ENCODE measurements at regions not wholly inside any gene's neighbourhood (a gene's known extent, or its start where the extent isn't known, plus 50 kb on each side); places are given as distances from the start of the nearest gene placed in this dataset.

DNA sequence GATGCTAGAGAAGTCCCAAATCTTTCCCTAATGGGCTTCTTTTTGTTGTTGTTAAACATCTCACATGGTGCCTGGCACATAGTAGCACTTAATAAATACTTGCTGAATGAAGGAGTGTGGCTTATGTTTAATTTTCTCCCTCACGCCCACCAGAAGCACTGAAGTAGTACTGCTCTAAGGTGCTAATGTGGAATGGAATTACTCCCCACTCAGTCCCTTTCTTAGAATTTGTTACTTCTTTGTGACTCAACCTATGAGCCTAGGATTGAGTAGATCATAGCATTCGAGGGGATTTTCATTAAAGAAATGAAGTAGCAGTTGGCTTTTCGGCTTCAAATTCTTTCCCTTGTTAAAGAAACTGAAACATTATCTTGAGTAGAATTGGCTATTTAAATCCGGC lies 192.8 kb downstream of the CLIC5 start:
- Histone ChIP-seq H3K27ac (ENCODE audit: low read depth in 2 of 2, low read length in 2 of 2) (no peak overlapping the region), H3K4me3 (ENCODE audit: low read length in 3 of 3) (no peak overlapping the region), H3K9me3 (ENCODE audit: control insufficient read depth in 2 of 3, insufficient read depth in 1 of 3, low read length in 3 of 3) (peaks cover 0 to under 1% (median 0%) of the 10 kb centered on the region in 3 donors), H3K9ac (ENCODE audit: low read length in 3 of 3) (no peak overlapping the region), H3K4me1 (ENCODE audit: control insufficient read depth in 2 of 3, insufficient read depth in 2 of 3, low read depth in 1 of 3, low read length in 3 of 3) (no peaks in the 10 kb centered on the region), H3K27me3 (ENCODE audit: control insufficient read depth, insufficient read depth, low read length) (no peaks in the 10 kb centered on the region), H3K36me3 (ENCODE audit: control insufficient read depth in 2 of 3, insufficient read depth in 3 of 3, low read length in 3 of 3) (no peaks in the 10 kb centered on the region)
- TF ChIP-seq, protein P1, sequence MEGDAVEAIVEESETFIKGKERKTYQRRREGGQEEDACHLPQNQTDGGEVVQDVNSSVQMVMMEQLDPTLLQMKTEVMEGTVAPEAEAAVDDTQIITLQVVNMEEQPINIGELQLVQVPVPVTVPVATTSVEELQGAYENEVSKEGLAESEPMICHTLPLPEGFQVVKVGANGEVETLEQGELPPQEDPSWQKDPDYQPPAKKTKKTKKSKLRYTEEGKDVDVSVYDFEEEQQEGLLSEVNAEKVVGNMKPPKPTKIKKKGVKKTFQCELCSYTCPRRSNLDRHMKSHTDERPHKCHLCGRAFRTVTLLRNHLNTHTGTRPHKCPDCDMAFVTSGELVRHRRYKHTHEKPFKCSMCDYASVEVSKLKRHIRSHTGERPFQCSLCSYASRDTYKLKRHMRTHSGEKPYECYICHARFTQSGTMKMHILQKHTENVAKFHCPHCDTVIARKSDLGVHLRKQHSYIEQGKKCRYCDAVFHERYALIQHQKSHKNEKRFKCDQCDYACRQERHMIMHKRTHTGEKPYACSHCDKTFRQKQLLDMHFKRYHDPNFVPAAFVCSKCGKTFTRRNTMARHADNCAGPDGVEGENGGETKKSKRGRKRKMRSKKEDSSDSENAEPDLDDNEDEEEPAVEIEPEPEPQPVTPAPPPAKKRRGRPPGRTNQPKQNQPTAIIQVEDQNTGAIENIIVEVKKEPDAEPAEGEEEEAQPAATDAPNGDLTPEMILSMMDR (IDR thresholded peaks at IDR 0.05; ENCODE audit: borderline replicate concordance, extremely low read depth, insufficient read depth) = no peak
- no peak for FAIRE-seq
- intact Hi-C loops (cut with DNase I) = no loop called here
- no peak for DNase-seq

- no peak overlapping the region for H3K27ac ChIP-seq (ENCODE audit: low read depth in 2 of 2, low read length in 2 of 2)
- H3K36me3 ChIP-seq (ENCODE audit: control insufficient read depth in 2 of 3, insufficient read depth in 3 of 3, low read length in 3 of 3) = no peaks in the 10 kb centered on the region
- H3K4me1 ChIP-seq (ENCODE audit: control insufficient read depth in 2 of 3, insufficient read depth in 2 of 3, low read depth in 1 of 3, low read length in 3 of 3) = no peaks in the 10 kb centered on the region
- DNase-seq (no peak), FAIRE-seq (no peak)
- TF ChIP-seq, protein P1 (IDR thresholded peaks at IDR 0.05; ENCODE audit: borderline replicate concordance, extremely low read depth, insufficient read depth) = no peak
- intact Hi-C loops (cut with DNase I) = no loop called here
- H3K9me3 ChIP-seq (ENCODE audit: control insufficient read depth in 2 of 3, insufficient read depth in 1 of 3, low read length in 3 of 3) = peaks cover 0 to 3% (median 0%) of the 10 kb centered on the region in 3 donors
- H3K27me3 ChIP-seq (ENCODE audit: control insufficient read depth, insufficient read depth, low read length) = no peaks in the 10 kb centered on the region
- H3K9ac ChIP-seq (ENCODE audit: low read length in 3 of 3) = no peak overlapping the region
- H3K4me3 ChIP-seq (ENCODE audit: low read length in 3 of 3) = no peak overlapping the region
Observed at GRCh38 chr6:45822246-45822812, 193.3 kb downstream of the CLIC5 start.

DNA sequence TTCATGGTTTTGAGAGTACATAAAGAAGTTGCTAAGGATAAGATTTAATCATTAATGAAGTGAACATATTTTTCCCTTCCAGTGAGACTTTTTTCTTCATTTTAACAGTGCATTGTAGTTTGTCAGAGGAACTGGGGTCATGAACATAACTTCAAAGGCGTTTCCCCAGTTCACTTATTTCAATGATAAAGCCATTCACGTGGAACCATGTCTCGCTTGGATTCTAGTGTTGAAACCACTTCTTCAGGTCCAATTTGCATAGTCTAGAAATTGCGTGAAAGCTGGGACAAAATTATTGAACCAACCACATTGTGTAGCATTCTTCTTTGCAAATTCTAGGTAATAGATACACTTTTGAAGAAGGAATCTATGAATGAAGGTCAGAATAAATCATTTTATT lies 197.0 kb downstream of the CLIC5 start:
- no peak overlapping the region for H3K27ac ChIP-seq (ENCODE audit: low read depth in 2 of 2, low read length in 2 of 2)
- TF ChIP-seq, protein P1 (IDR thresholded peaks at IDR 0.05; ENCODE audit: borderline replicate concordance, extremely low read depth, insufficient read depth) = no peak
- H3K9me3 ChIP-seq (ENCODE audit: control insufficient read depth in 2 of 3, insufficient read depth in 1 of 3, low read length in 3 of 3) = peaks cover 0 to 3% (median 0%) of the 10 kb centered on the region in 3 donors
- FAIRE-seq (no peak), DNase-seq (no peak)
- no peaks in the 10 kb centered on the region for H3K27me3 ChIP-seq (ENCODE audit: control insufficient read depth, insufficient read depth, low read length)
- no peaks in the 10 kb centered on the region for H3K4me1 ChIP-seq (ENCODE audit: control insufficient read depth in 2 of 3, insufficient read depth in 2 of 3, low read depth in 1 of 3, low read length in 3 of 3)
- H3K36me3 ChIP-seq (ENCODE audit: control insufficient read depth in 2 of 3, insufficient read depth in 3 of 3, low read length in 3 of 3) = no peaks in the 10 kb centered on the region
- H3K9ac ChIP-seq (ENCODE audit: low read length in 3 of 3) = no peak overlapping the region
- intact Hi-C loops (cut with DNase I) = no loop called here
- no peak overlapping the region for H3K4me3 ChIP-seq (ENCODE audit: low read length in 3 of 3)

Data from kidney (tissue), 13 donors.